ENCODE measurements at regions not wholly inside any gene's neighbourhood (a gene's known extent, or its start where the extent isn't known, plus 50 kb on each side); places are given as distances from the start of the nearest gene placed in this dataset.

- Histone ChIP-seq H3K36me3 (ENCODE audit: insufficient read depth, low read length) (no peaks in the 10 kb centered on the region), H3K4me1 (ENCODE audit: insufficient read depth, low read length) (peaks cover 18% of the 10 kb centered on the region), H3K4me3 (ENCODE audit: low read length) (no peak overlapping the region), H3K9me3 (ENCODE audit: low read length) (no peaks in the 10 kb centered on the region), H3K27ac (ENCODE audit: low read depth, low read length) (no peak overlapping the region), H3K27me3 (ENCODE audit: insufficient read depth, low read length, poor library complexity, severe bottlenecking) (no peaks in the 10 kb centered on the region)
- ChIA-PET CTCF (no interaction called here), POLR2A (no interaction called here)
- no peak for DNase-seq
- Mint-ChIP-seq H3K9me3 (no peaks in the 10 kb centered on the region), H3K4me3 (no peak overlapping the region), H3K27ac (no peak overlapping the region), H3K4me1 (peaks cover 37 to 49% (median 45%) of the 10 kb centered on the region in 3 donors), H3K36me3 (no peaks in the 10 kb centered on the region), H3K27me3 (peaks cover 0 to 1% of the 10 kb centered on the region in 2 donors)
Observed at GRCh38 chr4:71113294-71113693, 119.8 kb downstream of the DCK start.

GRCh38 chr4:71120831-71121524, 127.5 kb downstream of the DCK start:
- Mint-ChIP-seq H3K36me3 (no peaks in the 10 kb centered on the region), H3K9me3 (no peaks in the 10 kb centered on the region), H3K27me3 (peaks cover 4 to 5% of the 10 kb centered on the region in 2 donors), H3K4me1 (peaks cover 16 to 31% (median 25%) of the 10 kb centered on the region in 3 donors), H3K27ac (no peak overlapping the region), H3K4me3 (no peak overlapping the region)
- POLR2A ChIA-PET, result no interaction called here
- H3K27me3 ChIP-seq (ENCODE audit: insufficient read depth, low read length, poor library complexity, severe bottlenecking), result no peaks in the 10 kb centered on the region
- DNase-seq, result no peak
- no peak overlapping the region for H3K4me3 ChIP-seq (ENCODE audit: low read length)
- no peak overlapping the region for H3K27ac ChIP-seq (ENCODE audit: low read depth, low read length)
- CTCF ChIA-PET, result no interaction called here
- H3K36me3 ChIP-seq (ENCODE audit: insufficient read depth, low read length), result no peaks in the 10 kb centered on the region
- no peaks in the 10 kb centered on the region for H3K4me1 ChIP-seq (ENCODE audit: insufficient read depth, low read length)
- H3K9me3 ChIP-seq (ENCODE audit: low read length), result no peaks in the 10 kb centered on the region

- Histone ChIP-seq H3K9me3 (ENCODE audit: low read length) (no peaks in the 10 kb centered on the region), H3K36me3 (ENCODE audit: insufficient read depth, low read length) (no peaks in the 10 kb centered on the region), H3K4me3 (ENCODE audit: low read length) (no peak overlapping the region), H3K4me1 (ENCODE audit: insufficient read depth, low read length) (no peaks in the 10 kb centered on the region), H3K27me3 (ENCODE audit: insufficient read depth, low read length, poor library complexity, severe bottlenecking) (no peaks in the 10 kb centered on the region), H3K27ac (ENCODE audit: low read depth, low read length) (no peak overlapping the region)
- H3K9me3 Mint-ChIP-seq, result no peaks in the 10 kb centered on the region
- peaks cover 4 to 5% of the 10 kb centered on the region in 2 donors for H3K27me3 Mint-ChIP-seq
- peaks cover 14 to 26% (median 21%) of the 10 kb centered on the region in 3 donors for H3K4me1 Mint-ChIP-seq
- CTCF ChIA-PET, result no interaction called here
- DNase-seq, result no peak
- H3K27ac Mint-ChIP-seq, result peak overlapping the region in 1 of 8 donors; percentile 38
- POLR2A ChIA-PET, result no interaction called here
- H3K4me3 Mint-ChIP-seq, result peak overlapping the region in 4 of 7 donors; percentile 20 to 68 (median 42)
- peaks cover 0 to 12% (median 0%) of the 10 kb centered on the region in 3 donors for H3K36me3 Mint-ChIP-seq
Observed at GRCh38 chr4:71123951-71124350, 130.5 kb downstream of the DCK start.

- no peaks in the 10 kb centered on the region for H3K9me3 Mint-ChIP-seq
- no peak overlapping the region for H3K4me3 Mint-ChIP-seq
- H3K36me3 ChIP-seq (ENCODE audit: insufficient read depth, low read length), result no peaks in the 10 kb centered on the region
- H3K27ac Mint-ChIP-seq, result no peak overlapping the region
- DNase-seq, result no peak
- H3K36me3 Mint-ChIP-seq, result peaks cover 0 to 12% (median 0%) of the 10 kb centered on the region in 3 donors
- no peaks in the 10 kb centered on the region for H3K4me1 ChIP-seq (ENCODE audit: insufficient read depth, low read length)
- H3K4me1 Mint-ChIP-seq, result peaks cover 14 to 26% (median 21%) of the 10 kb centered on the region in 3 donors
- no peaks in the 10 kb centered on the region for H3K9me3 ChIP-seq (ENCODE audit: low read length)
- H3K27me3 Mint-ChIP-seq, result peaks cover 4 to 5% of the 10 kb centered on the region in 2 donors
- ChIA-PET CTCF (no interaction called here), POLR2A (no interaction called here)
- no peaks in the 10 kb centered on the region for H3K27me3 ChIP-seq (ENCODE audit: insufficient read depth, low read length, poor library complexity, severe bottlenecking)
- no peak overlapping the region for H3K4me3 ChIP-seq (ENCODE audit: low read length)
- H3K27ac ChIP-seq (ENCODE audit: low read depth, low read length), result no peak overlapping the region
Observed at GRCh38 chr4:71125137-71125536, 131.7 kb downstream of the DCK start.

- Mint-ChIP-seq H3K36me3 (peaks cover 0 to 12% (median 0%) of the 10 kb centered on the region in 3 donors), H3K27me3 (peaks cover 4 to 5% of the 10 kb centered on the region in 2 donors), H3K27ac (no peak overlapping the region), H3K4me1 (peaks cover 13 to 26% (median 21%) of the 10 kb centered on the region in 3 donors), H3K9me3 (no peaks in the 10 kb centered on the region), H3K4me3 (no peak overlapping the region)
- H3K27me3 ChIP-seq (ENCODE audit: insufficient read depth, low read length, poor library complexity, severe bottlenecking), result no peaks in the 10 kb centered on the region
- H3K36me3 ChIP-seq (ENCODE audit: insufficient read depth, low read length), result no peaks in the 10 kb centered on the region
- CTCF ChIA-PET, result no interaction called here
- no peak overlapping the region for H3K4me3 ChIP-seq (ENCODE audit: low read length)
- no peaks in the 10 kb centered on the region for H3K4me1 ChIP-seq (ENCODE audit: insufficient read depth, low read length)
- POLR2A ChIA-PET, result no interaction called here
- DNase-seq, result no peak
- no peaks in the 10 kb centered on the region for H3K9me3 ChIP-seq (ENCODE audit: low read length)
- H3K27ac ChIP-seq (ENCODE audit: low read depth, low read length), result no peak overlapping the region
Observed at GRCh38 chr4:71126719-71127118, 133.3 kb downstream of the DCK start.

GRCh38 chr4:71130827-71131603, 137.6 kb downstream of the DCK start:
- Histone ChIP-seq H3K4me1 (ENCODE audit: insufficient read depth, low read length) (no peaks in the 10 kb centered on the region), H3K27ac (ENCODE audit: low read depth, low read length) (no peak overlapping the region), H3K27me3 (ENCODE audit: insufficient read depth, low read length, poor library complexity, severe bottlenecking) (no peaks in the 10 kb centered on the region), H3K4me3 (ENCODE audit: low read length) (no peak overlapping the region), H3K36me3 (ENCODE audit: insufficient read depth, low read length) (no peaks in the 10 kb centered on the region), H3K9me3 (ENCODE audit: low read length) (no peaks in the 10 kb centered on the region)
- H3K9me3 Mint-ChIP-seq, result no peaks in the 10 kb centered on the region
- H3K36me3 Mint-ChIP-seq, result peaks cover 0 to 12% (median 0%) of the 10 kb centered on the region in 3 donors
- H3K27me3 Mint-ChIP-seq, result peaks cover 0 to 1% of the 10 kb centered on the region in 2 donors
- POLR2A ChIA-PET, result no interaction called here
- no peak overlapping the region for H3K27ac Mint-ChIP-seq
- no peaks in the 10 kb centered on the region for H3K4me1 Mint-ChIP-seq
- H3K4me3 Mint-ChIP-seq, result no peak overlapping the region
- no peak for DNase-seq
- CTCF ChIA-PET, result no interaction called here

- Histone ChIP-seq H3K27me3 (ENCODE audit: insufficient read depth, low read length, poor library complexity, severe bottlenecking) (no peaks in the 10 kb centered on the region), H3K9me3 (ENCODE audit: low read length) (no peaks in the 10 kb centered on the region), H3K4me3 (ENCODE audit: low read length) (no peak overlapping the region), H3K4me1 (ENCODE audit: insufficient read depth, low read length) (no peaks in the 10 kb centered on the region), H3K27ac (ENCODE audit: low read depth, low read length) (no peak overlapping the region), H3K36me3 (ENCODE audit: insufficient read depth, low read length) (no peaks in the 10 kb centered on the region)
- no peaks in the 10 kb centered on the region for H3K9me3 Mint-ChIP-seq
- peaks cover 0 to 1% of the 10 kb centered on the region in 2 donors for H3K27me3 Mint-ChIP-seq
- ChIA-PET CTCF (no interaction called here), POLR2A (no interaction called here)
- H3K4me3 Mint-ChIP-seq, result no peak overlapping the region
- DNase-seq, result no peak
- no peak overlapping the region for H3K27ac Mint-ChIP-seq
- H3K4me1 Mint-ChIP-seq, result no peaks in the 10 kb centered on the region
- H3K36me3 Mint-ChIP-seq, result peaks cover 0 to 7% (median 0%) of the 10 kb centered on the region in 3 donors
Observed at GRCh38 chr4:71132486-71132885, 139.0 kb downstream of the DCK start.

- Mint-ChIP-seq H3K27me3 (peaks cover 0 to 1% of the 10 kb centered on the region in 2 donors), H3K27ac (peak overlapping the region in 2 of 8 donors; percentile 43 to 68), H3K36me3 (no peaks in the 10 kb centered on the region), H3K4me3 (no peak overlapping the region), H3K4me1 (no peaks in the 10 kb centered on the region), H3K9me3 (no peaks in the 10 kb centered on the region)
- no peak for DNase-seq
- ChIA-PET POLR2A (no interaction called here), CTCF (no interaction called here)
- H3K27ac ChIP-seq (ENCODE audit: low read depth, low read length), result no peak overlapping the region
- H3K27me3 ChIP-seq (ENCODE audit: insufficient read depth, low read length, poor library complexity, severe bottlenecking), result no peaks in the 10 kb centered on the region
- no peak overlapping the region for H3K4me3 ChIP-seq (ENCODE audit: low read length)
- H3K36me3 ChIP-seq (ENCODE audit: insufficient read depth, low read length), result no peaks in the 10 kb centered on the region
- H3K4me1 ChIP-seq (ENCODE audit: insufficient read depth, low read length), result no peaks in the 10 kb centered on the region
- H3K9me3 ChIP-seq (ENCODE audit: low read length), result no peaks in the 10 kb centered on the region
Observed at GRCh38 chr4:71133491-71133890, 140.0 kb downstream of the DCK start.
